GM18951 (cell line): ENCODE measurements at regions not wholly inside any gene's neighbourhood (a gene's known extent, or its start where the extent isn't known, plus 50 kb on each side); places are given as distances from the start of the nearest gene placed in this dataset.
"Not testable (repeated sequence)": the region's sequence is repeated elsewhere in the genome, so short reads cannot be mapped to it uniquely, and the experiment has no call there.

ENCODE experiments used
- POLR2A ChIP-seq: IDR thresholded peaks from 4 replicates; pipeline ENCODE4 v1.6.1; 2011; ENCODE audit warnings: mild to moderate bottlenecking; ENCODE audit not compliant: insufficient read length, insufficient read depth; ENCODE audit errors: extremely low read depth
- in situ Hi-C: fragments of 300-500 bp; cut with MboI; formaldehyde crosslinking; loops from one replicate; pipeline ENCODE4 v1.12.0; 2022; ENCODE audit warnings: low sequenced_read_pairs, mixed read lengths, inconsistent platforms; ENCODE audit not compliant: unreplicated experiment

- TF ChIP-seq POLR2A = no peak
- in situ Hi-C loops = no loop called here
These were observed 140.3 kb upstream of the SFSWAP start for GRCh38 chr12:131570596-131570995.

GRCh38 chr12:131571827-131572226, 139.1 kb upstream of the SFSWAP start:
- in situ Hi-C loops = no loop called here
- TF ChIP-seq POLR2A = no peak

- in situ Hi-C loops = no loop called here
- no peak for TF ChIP-seq POLR2A
These were observed 138.3 kb upstream of the SFSWAP start for GRCh38 chr12:131572626-131573025.

GRCh38 chr12:131573631-131574394, 137.1 kb upstream of the SFSWAP start:
- no peak for TF ChIP-seq POLR2A
- in situ Hi-C loops = no loop called here

GRCh38 chr12:131574395-131574771, 136.5 kb upstream of the SFSWAP start:
- in situ Hi-C loops = no loop called here
- no peak for TF ChIP-seq POLR2A

GRCh38 chr12:131575371-131575770, 135.5 kb upstream of the SFSWAP start:
- in situ Hi-C loops = no loop called here
- no peak for TF ChIP-seq POLR2A

GRCh38 chr12:131576734-131577133, 134.2 kb upstream of the SFSWAP start:
- in situ Hi-C loops = not testable (repeated sequence)

- in situ Hi-C loops = no loop called here
- TF ChIP-seq POLR2A = no peak
These were observed 133.1 kb upstream of the SFSWAP start for GRCh38 chr12:131577766-131578165.

- TF ChIP-seq POLR2A = no peak
- in situ Hi-C loops = no loop called here
These were observed 131.9 kb upstream of the SFSWAP start for GRCh38 chr12:131578828-131579470.

GRCh38 chr12:131583090-131583712, 127.7 kb upstream of the SFSWAP start:
- TF ChIP-seq POLR2A = no peak
- in situ Hi-C loops = no loop called here

- in situ Hi-C loops = no loop called here
- no peak for TF ChIP-seq POLR2A
These were observed 124.6 kb upstream of the SFSWAP start for GRCh38 chr12:131586269-131586668.

- TF ChIP-seq POLR2A = no peak
- in situ Hi-C loops = no loop called here
These were observed 124.1 kb upstream of the SFSWAP start for GRCh38 chr12:131586761-131587160.

- TF ChIP-seq POLR2A = no peak
These were observed 123.3 kb upstream of the SFSWAP start for GRCh38 chr12:131587565-131587964.

More at GRCh38 chr12:131587565-131587964, 123.3 kb upstream of the SFSWAP start:
- in situ Hi-C loops = no loop called here
